ENCODE measurements at regions not wholly inside any gene's neighbourhood (a gene's known extent, or its start where the extent isn't known, plus 50 kb on each side); places are given as distances from the start of the nearest gene placed in this dataset.

GRCh38 chr4:84417997-84418709 lies 80.9 kb downstream of the NKX6-1 start:
- no peak for TF ChIP-seq CTCF (conservative IDR thresholded peaks at IDR 0.05; ENCODE audit: low read depth, low read length)
- TF ChIP-seq EZH2 (IDR thresholded peaks at IDR 0.05; ENCODE audit: borderline replicate concordance, low read depth, low read length, poor library complexity, severe bottlenecking): no peak
